ENCODE measurements at regions not wholly inside any gene's neighbourhood (a gene's known extent, or its start where the extent isn't known, plus 50 kb on each side); places are given as distances from the start of the nearest gene placed in this dataset.

DNA sequence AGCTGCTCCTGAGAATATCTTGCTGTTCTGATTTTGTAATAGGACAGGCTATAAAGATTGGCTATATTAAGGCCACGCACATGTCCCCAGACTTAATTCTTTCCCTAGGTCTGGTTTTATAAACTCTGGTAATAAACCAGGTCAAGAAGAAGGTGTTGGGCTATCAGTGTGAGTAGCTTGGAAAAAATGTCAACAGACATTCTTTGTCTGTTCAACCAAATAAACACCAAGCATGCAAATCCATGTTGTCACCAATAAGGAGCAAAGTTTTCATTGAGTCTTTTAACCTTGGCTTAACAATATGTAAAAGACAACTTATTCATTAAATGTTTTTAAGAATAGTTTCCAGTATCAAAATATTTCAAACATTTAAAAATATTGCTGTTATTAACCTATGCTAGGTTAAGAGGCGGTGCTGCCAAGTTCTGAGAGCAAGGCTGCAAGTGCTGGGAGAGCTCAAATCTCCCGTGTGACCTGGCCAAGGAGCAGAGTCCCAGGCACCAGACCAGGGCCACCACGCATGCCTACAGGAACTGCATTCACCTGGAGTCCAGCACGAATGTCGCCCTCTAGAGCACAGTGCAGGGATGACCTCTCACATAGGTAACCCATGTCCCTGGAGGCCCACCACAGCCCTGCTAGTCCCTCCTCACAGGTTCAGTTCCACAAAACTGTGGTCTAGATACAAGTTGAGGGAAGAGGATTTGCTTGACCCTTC, 120.5 kb upstream of the POU3F3 start:
- Mint-ChIP-seq H3K36me3 (no peaks in the 10 kb centered on the region), H3K27me3 (ENCODE audit: insufficient read depth, low read depth) (peaks cover 3% of the 10 kb centered on the region), H3K4me1 (peaks cover 6% of the 10 kb centered on the region), H3K27ac (no peak overlapping the region), H3K9me3 (peaks cover 8% of the 10 kb centered on the region), H3K4me3 (no peak overlapping the region)
- Histone ChIP-seq H3F3A (ENCODE audit: low read depth) (no peaks in the 10 kb centered on the region), H3K79me2 (ENCODE audit: low read depth) (no peaks in the 10 kb centered on the region), H4K20me1 (ENCODE audit: low read depth) (no peaks in the 10 kb centered on the region), H3K9ac (no peak overlapping the region), H3K4me2 (no peak overlapping the region), H3K4me3 (no peak overlapping the region), H3K27ac (no peak overlapping the region), H3K9me3 (ENCODE audit: low read depth) (no peaks in the 10 kb centered on the region), H3K27me3 (no peaks in the 10 kb centered on the region), H3K36me3 (no peaks in the 10 kb centered on the region), H3K4me1 (no peaks in the 10 kb centered on the region), H2AFZ (replicated peaks) (no peak overlapping the region)
- no peak for TF ChIP-seq EZH2 (IDR thresholded peaks at IDR 0.05)
- TF ChIP-seq, protein P1, sequence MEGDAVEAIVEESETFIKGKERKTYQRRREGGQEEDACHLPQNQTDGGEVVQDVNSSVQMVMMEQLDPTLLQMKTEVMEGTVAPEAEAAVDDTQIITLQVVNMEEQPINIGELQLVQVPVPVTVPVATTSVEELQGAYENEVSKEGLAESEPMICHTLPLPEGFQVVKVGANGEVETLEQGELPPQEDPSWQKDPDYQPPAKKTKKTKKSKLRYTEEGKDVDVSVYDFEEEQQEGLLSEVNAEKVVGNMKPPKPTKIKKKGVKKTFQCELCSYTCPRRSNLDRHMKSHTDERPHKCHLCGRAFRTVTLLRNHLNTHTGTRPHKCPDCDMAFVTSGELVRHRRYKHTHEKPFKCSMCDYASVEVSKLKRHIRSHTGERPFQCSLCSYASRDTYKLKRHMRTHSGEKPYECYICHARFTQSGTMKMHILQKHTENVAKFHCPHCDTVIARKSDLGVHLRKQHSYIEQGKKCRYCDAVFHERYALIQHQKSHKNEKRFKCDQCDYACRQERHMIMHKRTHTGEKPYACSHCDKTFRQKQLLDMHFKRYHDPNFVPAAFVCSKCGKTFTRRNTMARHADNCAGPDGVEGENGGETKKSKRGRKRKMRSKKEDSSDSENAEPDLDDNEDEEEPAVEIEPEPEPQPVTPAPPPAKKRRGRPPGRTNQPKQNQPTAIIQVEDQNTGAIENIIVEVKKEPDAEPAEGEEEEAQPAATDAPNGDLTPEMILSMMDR (IDR thresholded peaks at IDR 0.05): peak; percentile 60
- peak; percentile 60 for DNase-seq (ENCODE audit: low spot score)

DNA sequence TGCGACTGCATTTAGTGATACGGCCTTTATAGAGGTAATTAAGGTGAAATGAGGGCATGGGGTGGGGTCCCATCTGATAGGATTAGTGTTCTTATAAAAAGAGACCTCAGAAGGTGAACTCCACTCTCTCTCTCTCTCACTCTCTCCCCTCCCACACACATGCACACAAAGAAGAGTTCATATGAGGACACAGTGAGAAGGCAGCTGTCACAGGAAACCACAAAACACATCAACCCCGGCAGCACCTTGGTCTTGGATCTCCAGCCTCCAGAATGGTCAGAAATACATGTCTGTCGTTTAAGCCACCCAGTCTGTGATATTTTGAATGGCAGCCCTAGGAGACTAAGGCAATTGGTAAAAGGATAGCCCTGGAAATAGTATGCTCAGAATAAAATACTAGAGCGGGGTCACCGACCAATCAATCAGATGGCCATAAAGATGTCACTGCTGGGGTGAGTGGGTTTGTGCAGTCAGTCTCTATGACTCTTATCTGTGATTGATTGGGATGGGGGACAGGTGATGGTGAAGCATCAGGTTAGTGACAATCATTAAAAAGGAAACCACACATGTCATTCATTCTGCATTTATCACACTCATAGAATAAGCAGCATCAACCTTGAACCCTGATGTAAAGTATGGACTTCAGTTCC, 118.9 kb upstream of the POU3F3 start:
- Histone ChIP-seq H3K79me2 (ENCODE audit: low read depth) (no peaks in the 10 kb centered on the region), H3K4me3 (no peak overlapping the region), H3K36me3 (no peaks in the 10 kb centered on the region), H2AFZ (replicated peaks) (no peak overlapping the region), H3K27me3 (no peaks in the 10 kb centered on the region), H4K20me1 (ENCODE audit: low read depth) (no peaks in the 10 kb centered on the region), H3K9me3 (ENCODE audit: low read depth) (no peaks in the 10 kb centered on the region), H3K4me2 (no peak overlapping the region), H3K4me1 (no peaks in the 10 kb centered on the region), H3K27ac (no peak overlapping the region), H3K9ac (no peak overlapping the region), H3F3A (ENCODE audit: low read depth) (no peaks in the 10 kb centered on the region)
- Mint-ChIP-seq H3K4me3 (no peak overlapping the region), H3K27me3 (ENCODE audit: insufficient read depth, low read depth) (peaks cover 6% of the 10 kb centered on the region), H3K27ac (no peak overlapping the region), H3K4me1 (peaks cover 6% of the 10 kb centered on the region), H3K9me3 (peaks cover 9% of the 10 kb centered on the region), H3K36me3 (no peaks in the 10 kb centered on the region)
- no peak for TF ChIP-seq EZH2 (IDR thresholded peaks at IDR 0.05)
- TF ChIP-seq EZH2phosphoT487 (IDR thresholded peaks at IDR 0.05): no peak
- TF ChIP-seq, protein P1 (IDR thresholded peaks at IDR 0.05): no peak
- DNase-seq (ENCODE audit: low spot score): no peak

DNA sequence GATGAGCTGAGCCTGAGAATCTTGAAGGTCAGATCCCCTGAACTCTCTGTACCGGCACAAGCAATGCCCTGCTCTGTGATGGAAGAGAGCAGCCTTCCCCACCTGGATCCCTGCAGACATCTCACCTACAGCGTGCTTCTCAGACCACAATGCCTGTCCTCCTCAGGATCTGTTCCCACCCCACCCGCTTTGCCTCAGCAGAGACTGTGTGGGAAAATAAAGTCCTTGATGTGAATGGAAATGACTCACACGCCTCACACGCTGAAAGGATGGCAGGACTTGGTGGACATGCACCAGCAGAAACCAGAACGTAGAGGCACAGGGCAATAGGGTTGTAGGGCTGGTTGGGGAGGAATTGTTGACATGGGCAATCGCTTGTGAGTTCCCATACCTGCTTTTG, 117.9 kb upstream of the POU3F3 start:
- no peak overlapping the region for H3K4me2 ChIP-seq
- H3K4me1 ChIP-seq: no peaks in the 10 kb centered on the region
- DNase-seq (ENCODE audit: low spot score): no peak
- TF ChIP-seq EZH2phosphoT487 (IDR thresholded peaks at IDR 0.05) (no peak), EZH2 (IDR thresholded peaks at IDR 0.05) (no peak)
- TF ChIP-seq, protein P1 (IDR thresholded peaks at IDR 0.05): no peak
- no peaks in the 10 kb centered on the region for H3K36me3 ChIP-seq
- H4K20me1 ChIP-seq (ENCODE audit: low read depth): no peaks in the 10 kb centered on the region
- no peak overlapping the region for H3K9ac ChIP-seq
- H3K4me1 Mint-ChIP-seq: peaks cover 6% of the 10 kb centered on the region
- H3K27me3 Mint-ChIP-seq (ENCODE audit: insufficient read depth, low read depth): peaks cover 6% of the 10 kb centered on the region
- no peaks in the 10 kb centered on the region for H3K79me2 ChIP-seq (ENCODE audit: low read depth)
- no peak overlapping the region for H3K27ac Mint-ChIP-seq
- H3K36me3 Mint-ChIP-seq: no peaks in the 10 kb centered on the region
- peaks cover 6% of the 10 kb centered on the region for H3K9me3 Mint-ChIP-seq
- H2AFZ ChIP-seq (replicated peaks): no peak overlapping the region
- no peaks in the 10 kb centered on the region for H3K27me3 ChIP-seq
- no peaks in the 10 kb centered on the region for H3F3A ChIP-seq (ENCODE audit: low read depth)
- no peak overlapping the region for H3K27ac ChIP-seq
- H3K4me3 ChIP-seq: no peak overlapping the region
- no peak overlapping the region for H3K4me3 Mint-ChIP-seq
- no peaks in the 10 kb centered on the region for H3K9me3 ChIP-seq (ENCODE audit: low read depth)

Data from neural progenitor cell (in vitro differentiated cells).